ENCODE measurements at regions not wholly inside any gene's neighbourhood (a gene's known extent, or its start where the extent isn't known, plus 50 kb on each side); places are given as distances from the start of the nearest gene placed in this dataset.

DNA sequence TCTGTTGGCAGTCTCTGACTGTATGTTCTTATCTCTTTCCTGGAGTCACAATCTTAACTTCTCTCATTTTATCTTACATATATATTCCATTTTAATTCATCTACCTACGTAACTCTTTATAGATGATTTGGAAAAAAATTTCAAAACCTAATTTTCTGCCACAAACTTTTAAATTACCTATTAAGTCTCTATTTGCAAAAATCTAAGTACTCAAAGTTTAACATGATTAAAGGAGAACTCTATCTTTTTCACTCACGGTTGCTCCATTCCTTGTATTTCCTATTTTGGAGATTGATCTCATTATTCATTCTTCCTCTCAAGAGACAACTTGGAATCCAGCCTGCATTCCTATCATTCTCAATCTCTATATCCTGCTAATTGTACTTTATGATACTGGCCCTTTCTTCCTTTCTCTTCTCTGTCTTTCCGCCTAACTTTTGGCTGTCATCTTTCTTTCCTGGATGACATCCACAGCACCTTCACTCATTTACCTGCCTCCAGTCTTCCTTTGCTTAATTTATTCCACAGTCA is 1071.1 kb upstream of the CITED2 start:
- in situ Hi-C loops (cut with HindIII; ENCODE audit: low sequenced_read_pairs), result loop anchor here (10.0 kb wide), 1 partner anchor 1071 kb away; the partner anchor contains the start of gene CITED2

DNA sequence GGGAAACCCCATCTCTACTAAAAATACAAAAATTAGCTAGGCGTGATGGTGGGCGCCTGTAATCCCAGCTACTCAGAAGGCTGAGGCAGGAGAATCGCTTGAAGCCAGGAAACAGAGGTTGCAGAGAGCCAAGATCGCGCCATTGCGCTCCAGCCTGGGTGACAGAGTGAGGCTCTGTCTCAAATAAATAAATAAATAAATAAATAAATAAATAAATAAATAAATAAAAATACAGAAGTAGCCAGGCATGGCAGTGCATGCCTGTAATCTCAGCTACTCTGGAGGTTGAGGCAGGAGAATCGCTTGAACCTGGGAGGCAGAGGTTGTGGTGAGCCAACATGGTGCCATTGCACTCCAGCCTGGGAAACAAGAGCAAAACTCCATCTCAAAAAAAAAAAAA is 1068.7 kb upstream of the CITED2 start:
- in situ Hi-C loops (cut with HindIII; ENCODE audit: low sequenced_read_pairs), result loop anchor here (10.0 kb wide), 1 partner anchor 1068 kb away; the partner anchor contains the start of gene CITED2

DNA sequence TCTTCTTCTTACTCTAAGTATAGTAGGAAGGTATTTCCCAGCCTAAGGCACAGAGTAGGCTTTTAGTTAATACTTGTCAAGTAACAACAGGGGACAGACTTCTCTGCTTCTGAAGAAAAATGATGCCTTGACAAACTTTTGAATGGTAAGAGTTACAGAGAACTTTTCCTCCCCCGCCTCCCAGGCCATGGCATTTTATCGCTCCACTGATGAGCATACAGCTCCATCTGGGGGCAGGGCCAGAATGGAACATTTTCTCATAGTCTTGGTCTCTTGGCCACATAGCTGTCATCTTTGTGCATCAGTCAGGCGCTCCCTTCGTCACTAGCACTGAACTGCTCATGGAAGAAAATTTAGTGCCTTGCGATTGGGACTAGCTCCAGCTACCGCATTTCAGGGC is 1066.8 kb upstream of the CITED2 start:
- in situ Hi-C loops (cut with HindIII; ENCODE audit: low sequenced_read_pairs), result loop anchor here (10.0 kb wide), 1 partner anchor 1066 kb away; the partner anchor contains the start of gene CITED2

DNA sequence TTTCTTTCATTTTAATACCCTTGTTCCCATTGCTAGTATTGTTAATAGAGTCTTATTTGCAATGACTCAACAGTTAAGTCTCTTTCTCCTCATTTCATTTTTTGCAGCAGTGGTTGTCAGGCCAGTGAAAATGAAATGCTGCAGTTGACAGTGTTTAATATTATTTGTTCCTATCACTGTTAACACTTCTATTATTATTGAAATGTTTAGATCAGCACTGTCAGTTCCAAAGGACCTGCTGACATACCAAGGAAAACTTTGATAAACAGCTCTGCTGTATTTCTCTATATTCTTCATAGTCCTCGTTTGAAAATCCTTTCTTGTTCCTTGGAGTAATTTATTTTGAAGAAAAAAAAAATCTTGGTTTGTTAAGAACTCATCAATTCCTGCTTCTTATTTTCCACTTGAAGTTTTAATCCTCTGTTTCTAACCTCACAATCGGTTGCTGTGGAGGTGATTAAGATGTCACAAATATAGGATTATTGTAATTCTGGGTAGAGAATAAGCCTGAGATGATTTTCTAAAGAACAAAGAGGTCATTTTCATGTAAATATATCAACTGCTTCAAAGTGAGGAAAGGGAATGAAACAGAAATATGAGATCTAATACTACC is 1065.9 kb upstream of the CITED2 start:
- in situ Hi-C loops (cut with HindIII; ENCODE audit: low sequenced_read_pairs), result loop anchor here (10.0 kb wide), 1 partner anchor 1066 kb away; the partner anchor contains the start of gene CITED2

DNA sequence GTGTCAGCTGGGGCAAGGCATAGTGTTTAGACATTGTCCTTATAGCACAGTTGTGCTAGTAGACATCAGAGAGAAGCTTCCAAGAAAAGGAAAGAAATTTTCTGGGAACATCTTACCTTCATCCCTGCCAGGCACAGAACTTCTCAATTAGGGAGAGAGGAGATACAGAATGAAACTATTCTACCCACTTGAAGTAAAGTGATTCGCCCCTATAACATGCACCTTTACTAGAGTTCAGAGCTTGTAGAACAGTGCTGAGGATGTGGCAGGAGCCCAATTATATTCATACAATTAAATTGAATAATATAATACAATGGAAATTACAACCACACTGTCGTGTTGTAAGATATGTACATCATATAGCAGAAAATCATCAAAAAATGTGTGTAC is 1063.9 kb upstream of the CITED2 start:
- in situ Hi-C loops (cut with HindIII; ENCODE audit: low sequenced_read_pairs), result no loop called here

DNA sequence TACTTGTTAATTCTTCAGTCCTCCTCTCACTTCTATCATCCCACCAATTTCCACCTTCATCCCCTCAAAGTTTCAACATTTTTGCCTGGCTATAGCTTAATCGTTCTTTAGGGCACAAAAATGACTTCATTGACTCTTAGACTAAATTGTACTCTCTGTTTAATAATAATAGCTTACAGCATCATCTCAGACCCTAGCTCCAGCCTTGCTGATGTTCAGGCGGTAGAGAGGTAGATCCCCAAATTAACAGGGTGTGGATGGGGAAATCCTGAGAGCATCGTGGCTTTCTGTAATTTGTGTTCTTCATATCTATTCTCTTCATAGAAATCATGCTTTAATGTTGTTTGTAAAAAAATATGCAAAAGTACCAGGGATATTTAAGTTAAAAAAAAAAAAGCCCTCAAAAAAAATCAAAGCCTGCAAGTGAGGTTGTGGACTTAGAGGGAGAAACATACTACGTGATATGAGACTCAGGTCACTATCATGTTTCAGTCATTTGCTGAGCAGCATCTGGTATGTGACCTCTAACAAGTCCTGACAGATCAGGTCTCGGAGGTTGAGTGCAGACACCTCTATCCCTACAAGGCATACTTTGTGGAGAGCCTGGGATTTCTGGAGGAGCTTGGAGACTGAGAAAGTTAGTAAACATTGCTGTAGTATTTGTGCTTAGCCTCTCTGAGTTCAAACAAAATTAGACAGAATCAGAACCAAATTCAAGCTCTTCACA is 1063.3 kb upstream of the CITED2 start:
- in situ Hi-C loops (cut with HindIII; ENCODE audit: low sequenced_read_pairs), result no loop called here

DNA sequence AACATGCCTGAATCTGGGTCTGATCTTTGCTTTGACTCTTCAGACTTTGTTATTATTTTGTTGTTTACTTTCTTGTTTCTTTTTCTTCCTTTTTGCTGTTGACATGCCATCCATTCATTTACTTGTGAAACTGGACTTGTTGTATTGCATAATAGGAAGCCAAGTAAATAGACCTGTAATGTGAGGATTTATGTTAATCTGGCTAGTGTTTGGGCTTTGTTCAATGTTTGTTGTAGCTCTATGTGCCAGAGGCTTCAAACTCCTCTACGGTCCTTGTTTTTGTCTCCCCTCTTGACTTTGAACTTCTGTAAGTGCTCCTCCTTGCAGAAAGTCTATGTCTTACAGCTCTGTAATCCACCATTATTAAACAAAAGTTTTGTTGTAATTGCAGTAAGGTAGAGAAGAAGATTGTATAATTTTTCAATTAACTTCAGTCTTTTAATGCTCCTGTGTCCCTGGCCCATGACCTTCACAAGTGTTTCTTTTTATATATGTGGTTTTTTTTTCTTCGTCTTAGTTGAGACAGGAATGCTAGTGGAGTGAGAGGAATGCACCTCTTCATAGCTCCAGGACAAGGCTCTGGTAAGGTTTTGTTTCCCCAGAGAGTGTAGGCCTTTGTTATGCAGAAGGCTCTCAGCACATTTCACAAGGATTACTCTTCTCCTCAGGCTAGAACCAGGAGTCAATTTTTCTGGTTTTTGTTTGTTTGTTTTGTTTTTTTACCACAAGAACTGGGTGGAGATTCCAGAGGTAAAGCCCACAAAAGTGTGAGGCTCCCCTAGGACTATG is 1061.8 kb upstream of the CITED2 start:
- in situ Hi-C loops (cut with HindIII; ENCODE audit: low sequenced_read_pairs), result no loop called here

DNA sequence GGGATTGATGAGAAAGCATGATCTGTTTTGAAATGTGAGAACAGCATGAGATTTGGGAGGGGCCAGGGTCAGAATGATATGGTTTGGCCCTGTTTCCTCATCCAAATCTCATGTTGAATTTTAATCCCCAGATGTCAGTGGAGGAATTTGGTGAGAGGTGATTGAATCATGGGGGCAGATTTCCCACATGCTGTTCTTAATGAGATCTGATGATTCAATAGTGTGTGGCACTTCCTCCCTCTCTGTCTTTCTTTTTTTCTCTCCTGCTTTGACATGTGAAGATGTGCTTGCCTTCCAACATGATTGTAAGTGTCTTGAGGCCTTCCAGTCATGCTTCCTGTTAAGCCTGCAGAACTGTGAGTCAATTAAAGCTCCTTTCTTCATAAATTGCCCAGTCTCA is 1060.3 kb upstream of the CITED2 start:
- in situ Hi-C loops (cut with HindIII; ENCODE audit: low sequenced_read_pairs), result no loop called here

DNA sequence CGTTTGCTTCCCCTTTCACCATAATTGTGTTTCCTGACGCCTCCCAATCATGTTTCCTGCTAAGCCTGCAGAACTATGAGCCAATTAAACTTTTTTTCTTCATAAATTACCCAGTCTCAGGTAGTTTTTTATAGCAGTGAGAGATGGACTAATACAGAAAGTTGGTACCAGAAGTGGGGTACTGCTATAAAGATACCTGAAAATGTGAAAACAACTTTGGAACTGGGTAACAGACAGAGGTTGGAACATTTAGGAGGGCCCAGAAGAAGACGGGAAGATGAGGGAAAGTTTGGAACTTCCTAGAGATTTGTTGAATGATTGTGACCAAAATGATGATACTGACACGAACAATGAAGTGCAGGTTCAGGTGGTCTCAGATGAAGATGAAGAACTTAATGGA is 1058.6 kb upstream of the CITED2 start:
- in situ Hi-C loops (cut with HindIII; ENCODE audit: low sequenced_read_pairs), result no loop called here

DNA sequence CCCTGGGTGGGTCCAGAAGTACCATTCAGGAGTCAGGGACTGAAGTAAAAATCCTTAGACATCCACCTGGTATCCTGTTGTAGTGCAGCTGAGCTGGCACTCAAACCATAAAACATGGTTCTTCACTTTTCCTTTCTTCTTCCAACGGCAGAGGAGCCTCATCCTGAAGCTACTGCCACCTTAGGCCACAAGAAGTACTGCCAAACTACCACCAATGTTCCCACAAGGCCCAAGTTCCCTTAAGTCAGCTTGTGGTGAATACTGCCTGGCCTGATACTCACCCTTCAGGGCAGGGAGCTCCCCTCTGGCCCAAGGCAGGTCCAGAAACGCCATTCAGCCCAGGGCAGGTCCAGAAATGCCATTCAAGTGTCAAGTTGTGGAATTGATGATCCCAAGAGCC is 1053.4 kb upstream of the CITED2 start:
- in situ Hi-C loops (cut with HindIII; ENCODE audit: low sequenced_read_pairs), result no loop called here

DNA sequence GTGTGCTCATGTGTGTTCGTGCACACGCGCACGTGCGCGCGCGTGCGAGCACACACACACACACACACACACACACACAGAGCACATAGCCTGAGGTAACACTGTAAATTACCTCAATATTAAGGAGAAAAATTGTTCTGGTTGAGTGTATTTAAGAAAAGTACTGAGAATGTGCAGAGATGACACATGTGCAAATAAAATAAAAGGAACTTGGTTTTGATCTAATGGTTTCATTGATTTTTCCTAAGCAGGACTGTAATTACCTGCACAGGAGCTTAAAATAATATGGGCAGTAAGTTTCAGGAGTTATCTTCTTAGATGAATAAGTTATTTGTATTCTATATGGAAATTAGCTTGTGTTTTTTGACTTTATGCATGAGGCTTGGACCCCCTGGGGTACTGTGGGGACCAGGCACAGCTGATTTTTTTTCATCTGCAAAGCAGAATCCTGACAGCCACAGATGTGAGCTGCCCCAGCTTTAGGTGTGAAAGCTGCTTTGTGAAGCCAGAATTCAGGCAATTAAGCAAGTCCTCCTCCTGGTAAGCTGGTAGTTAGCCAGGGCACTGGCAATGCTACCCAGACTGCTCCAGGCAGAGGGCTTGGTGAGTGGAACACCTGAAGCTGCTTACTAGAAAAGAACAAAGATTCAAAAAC is 1040.6 kb upstream of the CITED2 start:
- in situ Hi-C loops (cut with HindIII; ENCODE audit: low sequenced_read_pairs), result no loop called here

DNA sequence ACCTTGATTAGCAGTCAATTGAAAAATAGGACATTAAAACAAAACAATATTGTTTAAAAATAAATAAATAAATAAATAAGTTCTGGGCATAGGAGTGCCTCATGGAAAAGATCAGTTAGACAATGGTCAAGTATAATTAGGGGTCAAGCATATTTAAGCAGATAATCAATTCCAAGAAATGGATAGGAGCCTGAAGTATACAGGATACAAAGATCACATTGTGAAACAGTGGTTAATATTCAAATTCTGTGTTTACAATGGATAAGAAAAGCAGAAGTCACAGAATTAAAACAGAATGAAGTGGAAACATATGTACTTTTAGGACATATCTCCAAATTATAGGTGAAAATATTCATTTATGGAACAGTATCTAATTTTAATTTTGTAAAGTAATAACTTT is 1028.6 kb upstream of the CITED2 start:
- in situ Hi-C loops (cut with HindIII; ENCODE audit: low sequenced_read_pairs), result no loop called here

DNA sequence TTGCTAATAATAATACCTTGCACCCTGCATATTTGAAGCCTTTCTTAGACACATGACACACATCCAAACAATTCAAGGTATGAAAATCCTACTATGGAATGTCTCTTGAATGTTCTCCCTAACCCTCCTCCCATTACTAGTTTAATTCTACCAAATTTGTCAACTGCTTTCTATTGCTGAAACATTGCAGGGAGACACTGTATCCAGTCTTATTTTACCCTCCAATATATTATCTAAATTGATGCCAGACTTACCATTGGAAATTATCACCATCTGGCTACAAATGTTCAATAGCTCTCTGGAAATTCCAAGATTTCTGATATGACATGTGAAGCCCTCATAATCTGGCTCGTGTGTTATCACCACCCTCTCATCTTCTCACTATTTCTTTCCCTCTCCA is 1027.3 kb upstream of the CITED2 start:
- in situ Hi-C loops (cut with HindIII; ENCODE audit: low sequenced_read_pairs), result no loop called here

DNA sequence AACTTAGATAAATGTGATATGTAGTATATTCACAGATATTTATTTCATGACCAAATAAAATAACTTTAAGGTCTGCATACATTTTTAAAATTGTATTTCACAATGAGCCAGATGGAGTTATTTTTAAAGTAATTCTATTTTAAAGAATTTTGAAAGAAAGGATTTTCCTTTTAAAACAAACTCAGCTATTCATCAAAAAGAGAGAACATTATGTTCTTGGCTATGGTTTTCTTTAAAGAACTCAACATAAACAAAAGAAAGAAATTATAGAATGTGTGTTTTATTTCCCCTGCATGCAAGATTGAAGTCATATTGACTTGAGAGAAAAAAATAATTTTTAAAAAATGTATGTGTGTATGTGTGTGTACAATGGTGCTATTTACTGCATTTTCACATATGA is 1023.6 kb upstream of the CITED2 start:
- in situ Hi-C loops (cut with HindIII; ENCODE audit: low sequenced_read_pairs), result no loop called here

DNA sequence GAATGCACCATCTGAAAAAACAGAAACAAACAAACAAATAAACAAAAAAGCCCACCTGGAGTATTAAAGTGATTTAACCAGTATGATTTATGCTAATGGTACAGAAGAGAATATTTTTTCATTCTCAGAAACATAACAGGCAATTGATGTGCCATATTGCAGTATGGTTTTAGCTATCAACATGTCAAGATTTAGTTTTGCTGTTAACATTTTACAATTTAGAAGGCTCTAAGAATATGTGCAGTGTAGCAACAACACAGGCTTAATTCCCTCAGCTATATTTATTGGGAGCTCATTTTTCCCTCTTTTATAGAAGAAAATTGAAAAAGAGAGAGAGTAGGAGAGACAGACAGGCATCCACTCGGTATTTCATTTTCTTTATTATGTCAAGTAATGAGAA is 1022.7 kb upstream of the CITED2 start:
- in situ Hi-C loops (cut with HindIII; ENCODE audit: low sequenced_read_pairs), result no loop called here

DNA sequence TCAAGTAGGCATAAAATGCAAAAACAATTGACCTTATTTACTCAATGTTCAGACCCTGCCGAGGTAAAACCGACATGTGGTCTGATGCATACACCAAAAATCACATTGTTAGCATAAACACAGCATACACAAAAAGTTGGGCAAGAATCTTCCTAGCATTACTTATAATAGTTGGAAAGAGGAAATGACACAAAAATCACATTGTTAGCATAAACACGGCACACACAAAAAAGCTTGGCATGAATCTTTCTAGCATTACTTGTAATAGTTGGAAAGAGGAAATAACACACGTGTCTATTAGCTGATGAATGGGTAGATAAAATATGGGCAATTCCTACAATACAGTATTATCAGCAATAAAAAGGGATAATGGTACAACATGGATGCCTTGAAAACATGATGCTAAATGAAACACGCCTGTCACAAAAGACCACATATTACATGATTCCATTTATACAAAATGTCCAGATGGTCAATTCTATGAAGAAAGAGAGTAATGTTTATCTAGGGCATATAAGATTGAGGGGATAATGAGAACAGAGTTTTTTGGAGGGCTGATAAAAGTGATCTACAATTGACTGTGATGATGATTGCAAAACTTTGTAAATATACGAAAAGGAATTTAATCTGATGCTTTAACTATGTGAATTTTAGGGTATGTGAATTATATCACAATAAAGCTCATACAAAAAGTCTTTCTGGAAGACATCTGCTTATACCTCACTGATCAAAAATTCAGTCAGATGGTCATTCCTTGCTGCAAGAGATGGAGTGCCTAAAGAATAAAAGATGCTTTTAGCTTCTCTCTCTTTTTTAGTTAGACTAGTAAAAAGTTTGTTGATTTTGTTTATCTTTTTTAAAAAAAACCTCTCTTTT is 1019.5 kb upstream of the CITED2 start:
- in situ Hi-C loops (cut with HindIII; ENCODE audit: low sequenced_read_pairs), result no loop called here

DNA sequence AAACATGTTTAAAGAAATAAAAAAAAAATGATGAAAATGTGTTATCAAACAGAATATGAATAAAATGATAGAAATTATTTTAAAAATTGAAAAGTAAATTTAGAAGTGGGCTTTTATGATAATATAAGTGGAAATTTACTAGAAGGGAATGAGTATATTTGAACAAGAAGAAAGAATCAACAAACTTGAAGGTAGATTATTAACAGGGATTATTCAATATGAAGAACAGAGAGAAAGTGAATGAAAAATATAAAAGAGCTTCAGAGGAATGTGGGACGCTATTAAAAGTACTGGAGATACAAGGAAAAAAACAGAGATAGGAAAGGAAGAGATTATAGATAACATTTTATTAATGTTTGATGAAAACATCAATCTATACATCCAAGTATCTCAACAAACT is 1014.4 kb upstream of the CITED2 start:
- in situ Hi-C loops (cut with HindIII; ENCODE audit: low sequenced_read_pairs), result no loop called here

DNA sequence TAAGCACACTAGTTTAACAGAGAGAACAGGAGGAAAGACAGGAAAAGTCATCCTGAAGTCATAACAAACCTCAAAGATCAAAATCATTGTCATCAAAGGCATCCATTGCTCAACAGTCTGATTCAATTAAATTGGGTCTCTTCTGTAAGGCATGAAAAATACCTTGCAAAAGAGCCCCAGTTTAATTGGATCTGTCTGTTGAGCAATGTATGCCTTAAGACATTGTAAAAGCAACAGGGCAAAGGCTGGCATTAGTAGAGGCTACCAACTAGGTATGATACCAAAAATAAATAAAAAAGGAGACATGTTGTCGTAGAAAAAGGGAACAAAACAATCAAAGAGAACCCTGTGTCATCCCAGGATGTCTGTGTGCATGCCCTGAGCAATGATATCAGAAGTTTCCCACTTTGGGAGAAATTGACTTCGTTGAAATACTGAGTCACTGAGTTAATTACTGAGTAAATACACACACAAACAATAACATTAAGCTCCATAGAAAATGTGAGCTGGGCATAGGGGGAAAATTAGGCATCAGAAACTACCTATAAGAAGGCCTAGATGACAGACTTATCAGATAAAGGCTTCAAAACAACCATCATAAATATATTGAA is 1013.8 kb upstream of the CITED2 start:
- in situ Hi-C loops (cut with HindIII; ENCODE audit: low sequenced_read_pairs), result no loop called here

DNA sequence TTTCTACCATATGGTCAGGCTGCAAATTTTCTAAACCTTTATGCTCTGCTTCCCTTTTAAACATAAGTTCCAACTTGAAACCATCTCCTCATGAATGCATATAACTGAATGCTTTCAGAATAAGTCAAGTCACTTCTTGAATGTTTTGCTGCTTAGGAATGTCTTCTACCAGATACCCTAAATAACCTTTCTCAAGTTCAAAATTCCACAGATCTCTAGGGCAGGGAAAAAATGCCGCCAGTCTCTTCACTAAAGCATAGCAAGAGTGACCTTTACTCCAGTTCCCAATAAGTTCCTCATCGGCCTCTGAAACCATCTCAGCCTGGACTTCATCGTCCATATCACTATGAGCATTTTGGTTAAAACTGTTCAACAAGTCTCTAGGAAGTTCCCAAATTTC is 1011.2 kb upstream of the CITED2 start:
- in situ Hi-C loops (cut with HindIII; ENCODE audit: low sequenced_read_pairs), result no loop called here

DNA sequence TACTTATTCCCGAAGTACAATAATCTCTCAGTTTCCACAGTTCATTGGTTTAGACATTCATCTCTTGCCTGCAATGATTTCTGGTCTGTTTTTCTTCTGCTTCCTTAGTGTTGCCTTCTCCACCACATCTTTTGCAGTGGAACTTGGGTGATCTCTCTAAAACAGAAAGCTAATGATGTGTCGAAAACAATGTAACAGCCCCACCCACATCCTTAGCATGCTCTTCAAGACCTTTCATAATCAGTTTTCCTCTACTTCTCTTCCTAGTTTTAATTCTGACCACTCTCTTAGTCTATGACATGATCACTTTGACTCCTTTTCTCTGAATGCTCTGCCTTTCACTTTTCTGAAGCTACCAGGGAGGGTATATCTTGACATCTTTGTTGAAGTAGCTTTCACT is 1007.9 kb upstream of the CITED2 start:
- in situ Hi-C loops (cut with HindIII; ENCODE audit: low sequenced_read_pairs), result no loop called here
